Activated CD4-positive, alpha-beta T cell treated with anti-CD3 and anti-CD28 coated beads, Interleukin-2, Interleukin-4, amounts not matched to agents 100 ng/mL and 50 ng/mL, durations not matched to agents 16 hours and 8 hours (primary cell): ENCODE measurements at regions not wholly inside any gene's neighbourhood (a gene's known extent, or its start where the extent isn't known, plus 50 kb on each side); places are given as distances from the start of the nearest gene placed in this dataset.

Experiments used
- DNase-seq: peaks from one replicate; pipeline ENCODE4 v3.0.0-alpha.2; 2020; ENCODE audit warnings: low spot score

DNA sequence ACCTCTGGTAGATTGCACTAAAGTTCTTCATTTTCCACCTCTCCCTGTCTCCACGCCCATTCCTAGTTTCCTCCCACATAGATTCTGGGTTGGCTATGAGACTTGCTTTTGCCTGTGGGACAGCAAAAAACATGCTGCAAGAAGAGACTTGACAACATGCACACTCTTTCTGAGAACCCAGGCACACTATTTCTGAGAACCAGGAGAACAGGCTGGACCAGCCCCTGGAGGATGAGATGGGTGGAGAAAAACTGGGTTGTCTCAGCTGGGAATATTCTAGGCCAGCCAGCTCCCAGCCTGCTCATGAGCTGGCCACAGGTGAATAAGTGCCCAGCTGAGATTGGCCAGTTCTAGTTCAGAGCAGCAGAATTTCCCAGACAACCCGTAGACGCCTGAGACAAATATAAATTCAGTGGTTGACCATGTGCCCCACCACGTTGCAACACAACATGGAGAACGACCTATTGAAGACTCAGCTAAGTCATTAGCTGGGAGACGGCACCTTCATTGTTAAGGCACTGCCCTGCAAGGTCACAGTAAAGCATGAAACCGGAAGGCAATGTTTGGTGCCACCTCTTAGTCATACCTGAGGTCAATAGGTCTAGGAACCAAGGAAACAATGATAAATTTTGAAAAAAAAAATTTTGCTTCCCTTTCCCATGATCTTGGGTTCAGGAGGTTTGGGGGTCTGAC is 92.7 kb upstream of the AKR1E2 start:
- no peak for DNase-seq

- DNase-seq: no peak
These were observed 95.0 kb upstream of the AKR1E2 start for GRCh38 chr10:4730998-4731397.

DNA sequence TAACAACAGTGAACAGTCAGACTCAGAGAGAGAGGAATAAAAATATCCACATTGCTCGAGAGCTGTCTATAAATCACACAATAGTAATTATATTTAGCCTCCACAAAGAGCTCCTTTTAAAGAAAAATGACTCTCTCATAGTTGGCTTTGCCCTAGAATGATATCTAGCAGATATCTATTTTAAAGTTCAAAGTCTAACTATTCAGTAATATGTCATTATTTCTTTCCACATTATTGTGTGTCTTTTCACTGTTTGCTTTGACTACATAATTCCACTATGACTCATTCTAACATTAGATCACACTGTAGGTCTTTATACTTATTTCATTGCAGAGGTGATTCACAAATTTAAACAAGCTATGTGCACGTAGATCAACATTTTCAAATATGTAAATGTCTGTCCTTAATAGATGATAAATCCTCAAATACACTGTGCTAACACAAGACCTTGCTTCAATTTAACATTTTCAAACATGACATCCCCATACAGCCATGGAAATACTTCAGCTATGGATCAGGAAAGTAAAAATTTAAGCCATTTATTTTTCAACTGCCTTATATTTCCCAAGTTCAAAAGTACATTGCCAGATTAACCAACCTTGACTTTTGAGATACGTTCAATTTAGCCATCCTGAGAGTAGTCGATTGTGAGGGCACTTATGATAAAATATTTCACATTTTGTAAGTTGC is 99.9 kb upstream of the AKR1E2 start:
- peak; percentile 7 for DNase-seq

- no peak for DNase-seq
These were observed 102.1 kb upstream of the AKR1E2 start for GRCh38 chr10:4723860-4724259.

- no peak for DNase-seq
These were observed 103.8 kb upstream of the AKR1E2 start for GRCh38 chr10:4721999-4722753.

GRCh38 chr10:4720463-4720862 is 105.5 kb upstream of the AKR1E2 start:
- DNase-seq: no peak

DNA sequence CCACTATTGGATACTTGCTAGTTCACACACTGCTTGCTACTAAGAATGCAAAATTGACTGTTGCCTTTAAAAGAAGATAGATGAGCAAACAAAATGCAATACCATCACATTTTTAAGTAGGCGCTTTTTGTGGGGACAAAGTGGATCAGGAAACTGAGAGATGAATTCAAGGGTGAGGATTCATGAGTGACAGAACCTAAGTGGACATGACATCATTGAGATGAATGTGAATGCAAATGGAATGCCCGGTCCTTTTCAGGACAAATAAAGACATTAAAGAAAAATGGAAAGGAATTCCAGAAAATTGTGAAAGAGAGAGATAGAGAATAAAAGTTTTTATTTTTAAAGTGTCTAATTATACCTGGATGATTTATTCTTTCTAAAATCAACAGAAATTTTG is 106.3 kb upstream of the AKR1E2 start:
- DNase-seq: no peak

GRCh38 chr10:4719036-4719435 is 107.0 kb upstream of the AKR1E2 start:
- DNase-seq: no peak

GRCh38 chr10:4718544-4718943 is 107.5 kb upstream of the AKR1E2 start:
- DNase-seq: no peak

- no peak for DNase-seq
These were observed 108.3 kb upstream of the AKR1E2 start for GRCh38 chr10:4717670-4718069.

DNA sequence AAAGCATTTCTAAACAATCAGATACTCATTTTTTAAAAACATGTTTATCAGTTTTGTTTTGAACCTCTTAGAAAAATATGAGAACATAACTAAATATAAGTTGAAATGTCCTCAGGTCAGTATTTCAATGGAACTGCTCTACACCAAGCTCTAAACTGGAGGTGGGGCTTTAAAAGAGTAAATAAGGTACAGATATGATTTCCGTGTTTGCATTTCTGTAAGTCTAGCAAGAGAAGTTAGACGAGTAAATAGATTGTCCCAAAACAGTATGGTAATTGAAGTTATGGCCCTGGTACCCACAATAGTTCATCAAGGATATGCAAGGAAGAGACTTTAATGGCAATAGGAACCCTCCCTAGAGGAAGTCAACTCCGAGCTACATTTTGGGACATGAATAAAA is 115.1 kb upstream of the AKR1E2 start:
- no peak for DNase-seq

DNA sequence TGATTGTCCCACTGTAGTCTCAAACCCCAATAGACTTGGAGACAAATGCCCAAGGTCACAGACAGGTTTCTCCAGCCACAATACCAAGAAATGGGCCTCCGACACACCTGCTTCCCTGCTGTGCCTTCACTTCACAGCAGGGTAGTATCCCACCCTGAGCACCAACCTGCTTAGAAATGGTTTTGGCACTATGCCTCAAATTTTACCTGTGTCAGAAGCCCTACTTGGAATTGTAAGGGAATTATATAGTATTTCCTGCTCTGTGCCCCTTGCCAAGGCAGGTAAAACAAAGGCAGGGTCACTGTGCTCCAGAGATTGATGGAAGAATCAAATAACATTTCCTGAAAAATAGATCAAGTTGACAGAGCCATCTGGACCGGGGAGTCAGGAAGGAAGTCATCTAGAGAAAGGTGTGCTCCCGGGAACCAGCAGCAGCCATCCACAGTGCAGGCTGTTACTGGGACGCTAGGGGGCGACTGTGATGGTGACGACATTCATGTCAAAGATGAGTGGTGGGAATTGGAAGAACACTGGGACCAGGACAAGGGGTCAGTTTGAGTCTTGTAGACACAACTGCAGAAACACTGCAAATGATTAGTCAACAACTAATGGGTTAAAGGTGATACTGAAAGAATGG is 117.8 kb upstream of the AKR1E2 start:
- DNase-seq: no peak

GRCh38 chr10:4707221-4707620 is 118.8 kb upstream of the AKR1E2 start:
- no peak for DNase-seq

GRCh38 chr10:4704034-4704545 is 121.9 kb upstream of the AKR1E2 start:
- DNase-seq: peak; percentile 29

DNA sequence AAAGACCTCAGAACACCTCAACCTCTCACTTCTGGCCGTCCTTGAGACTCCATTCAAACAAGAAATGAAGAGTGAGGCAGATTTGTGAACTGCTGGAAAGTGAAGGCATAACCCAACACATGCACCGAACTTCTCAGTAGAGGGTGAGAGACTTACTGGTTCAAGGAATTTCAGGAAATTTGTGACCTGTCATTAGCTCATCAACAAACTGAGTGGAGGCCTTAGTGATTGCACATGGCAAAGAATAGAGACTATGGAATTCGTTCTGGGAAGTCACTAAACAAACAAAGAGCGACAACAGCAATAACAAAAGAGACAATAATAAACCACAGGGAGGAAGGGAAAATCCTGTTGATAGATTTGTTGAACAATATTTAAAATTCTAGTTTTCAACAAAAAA is 125.0 kb upstream of the AKR1E2 start:
- DNase-seq: no peak

- no peak for DNase-seq
These were observed 125.9 kb upstream of the AKR1E2 start for GRCh38 chr10:4699950-4700730.

DNA sequence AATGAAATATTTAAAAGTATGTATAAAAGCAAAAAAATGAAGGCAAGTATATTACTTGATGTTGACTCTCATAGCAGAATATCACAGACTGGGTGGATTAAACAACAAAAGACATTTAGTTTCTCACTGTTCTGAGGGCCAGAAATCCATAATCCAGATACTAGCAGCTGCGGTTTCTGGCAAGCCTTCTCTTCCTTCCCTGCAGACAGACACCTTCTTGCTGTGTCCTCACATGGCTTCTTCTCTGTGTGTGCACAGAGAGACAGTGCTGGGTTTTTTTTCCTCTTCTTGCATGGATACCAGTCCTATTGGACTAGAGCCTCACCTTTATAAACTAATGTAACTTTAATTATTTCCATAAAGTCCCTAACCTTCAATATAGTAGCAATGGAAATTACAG is 127.9 kb upstream of the AKR1E2 start:
- no peak for DNase-seq

DNA sequence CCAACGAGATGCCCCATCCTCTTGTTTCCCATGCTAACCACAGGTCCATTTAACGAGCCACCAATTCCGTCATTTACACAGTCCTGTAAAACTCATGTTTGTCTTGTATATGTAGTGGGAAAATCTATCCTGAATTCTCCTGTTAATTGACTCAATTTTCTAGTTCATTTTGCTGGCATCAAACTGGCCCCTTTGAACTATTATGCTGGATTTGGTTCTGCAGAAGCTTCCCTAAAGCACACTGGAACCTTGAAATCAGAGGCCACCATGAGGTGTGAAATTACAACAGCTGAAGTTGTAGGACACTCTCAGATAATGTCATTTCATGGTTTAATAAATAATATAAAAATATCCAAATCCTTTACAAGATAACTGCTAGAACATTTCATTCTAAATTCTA is 129.8 kb upstream of the AKR1E2 start:
- DNase-seq: no peak

GRCh38 chr10:4693967-4694366 is 132.0 kb upstream of the AKR1E2 start:
- no peak for DNase-seq

DNA sequence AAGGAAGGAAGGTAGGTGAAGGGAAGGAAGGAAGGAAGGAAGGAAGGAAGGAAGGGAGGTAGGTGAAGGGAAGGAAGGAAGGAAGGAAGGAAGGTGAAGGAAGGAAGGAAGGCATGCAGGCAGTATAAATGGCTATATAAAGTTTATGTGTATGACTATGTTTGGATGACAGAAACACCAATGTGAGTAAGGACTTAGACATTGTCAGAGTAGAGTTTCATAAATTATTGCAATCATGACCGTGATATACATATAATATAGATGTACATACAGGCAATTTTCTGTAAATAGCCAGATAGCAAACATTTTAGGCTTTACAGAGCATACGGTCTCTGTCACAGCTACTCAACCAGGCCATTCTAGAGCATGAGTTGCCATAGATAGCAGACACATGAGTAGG is 133.8 kb upstream of the AKR1E2 start:
- no peak for DNase-seq

GRCh38 chr10:4691776-4692175 is 134.2 kb upstream of the AKR1E2 start:
- no peak for DNase-seq

GRCh38 chr10:4691301-4691700 is 134.7 kb upstream of the AKR1E2 start:
- DNase-seq: no peak
